ENCODE measurements at regions not wholly inside any gene's neighbourhood (a gene's known extent, or its start where the extent isn't known, plus 50 kb on each side); places are given as distances from the start of the nearest gene placed in this dataset.
A peak's percentile ranks its signal among the peaks of the same experiment; 100 is the strongest.

DNA sequence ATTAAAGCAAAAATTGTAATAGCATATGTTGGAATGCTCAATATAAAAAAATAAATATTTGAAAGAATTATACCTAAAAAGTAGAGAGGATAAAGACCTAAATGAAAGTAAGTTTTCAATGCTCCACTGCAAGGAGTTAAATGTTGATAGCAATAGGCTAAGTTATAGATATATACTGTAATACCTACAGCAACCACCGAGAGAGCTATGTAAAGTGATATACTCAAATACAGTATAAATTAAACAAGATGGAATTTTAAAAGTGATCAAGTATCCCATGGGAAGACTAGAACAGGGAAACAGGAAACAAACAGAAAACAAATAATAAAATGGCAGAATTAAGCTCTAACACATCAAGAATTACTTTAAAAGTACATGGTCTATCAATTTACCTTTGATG is 73.9 kb downstream of the CASP3 start:
- no peak for FAIRE-seq

DNA sequence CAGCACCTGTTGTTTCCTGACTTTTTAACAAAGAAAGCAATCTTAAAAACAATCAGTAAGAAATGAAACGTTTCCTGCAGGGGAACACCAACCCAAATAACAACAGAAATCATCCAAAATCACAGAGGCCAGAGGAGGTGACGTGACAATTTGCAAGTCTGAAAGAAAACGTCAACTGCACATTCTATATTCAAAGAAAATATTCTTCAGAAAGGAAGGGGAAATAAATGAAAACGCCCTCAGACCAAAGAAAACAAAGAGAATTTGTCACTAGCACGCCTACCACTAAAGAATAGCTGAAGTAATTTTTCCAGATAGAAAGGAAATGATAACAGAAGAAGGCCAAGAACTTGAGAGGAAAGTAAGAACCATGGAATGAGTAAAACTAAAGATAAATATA is 74.4 kb downstream of the CASP3 start:
- FAIRE-seq: no peak

GRCh38 chr4:184573701-184574100 is 75.5 kb downstream of the CASP3 start:
- no peak for FAIRE-seq

DNA sequence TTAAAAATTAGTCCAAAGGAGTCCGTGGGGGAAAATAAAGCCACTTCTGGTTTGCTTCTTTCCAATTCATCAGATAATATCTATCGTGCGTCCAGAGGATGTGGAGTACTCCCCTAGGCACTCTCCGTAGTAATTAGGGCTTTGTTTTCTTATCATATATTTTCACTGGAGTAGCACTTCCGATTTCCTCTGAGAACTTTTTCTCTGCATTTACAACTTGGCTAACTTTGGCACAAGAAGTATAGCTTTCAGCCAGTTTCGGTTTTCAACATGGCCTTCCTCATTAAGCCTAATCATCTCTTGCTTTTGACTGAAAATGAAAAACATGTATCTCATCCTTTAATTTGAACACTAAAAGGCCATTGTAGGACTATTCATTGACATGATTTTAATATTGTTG is 80.5 kb downstream of the CASP3 start:
- FAIRE-seq: no peak

GRCh38 chr4:184563621-184564020 is 85.6 kb downstream of the CASP3 start:
- no peak for FAIRE-seq

DNA sequence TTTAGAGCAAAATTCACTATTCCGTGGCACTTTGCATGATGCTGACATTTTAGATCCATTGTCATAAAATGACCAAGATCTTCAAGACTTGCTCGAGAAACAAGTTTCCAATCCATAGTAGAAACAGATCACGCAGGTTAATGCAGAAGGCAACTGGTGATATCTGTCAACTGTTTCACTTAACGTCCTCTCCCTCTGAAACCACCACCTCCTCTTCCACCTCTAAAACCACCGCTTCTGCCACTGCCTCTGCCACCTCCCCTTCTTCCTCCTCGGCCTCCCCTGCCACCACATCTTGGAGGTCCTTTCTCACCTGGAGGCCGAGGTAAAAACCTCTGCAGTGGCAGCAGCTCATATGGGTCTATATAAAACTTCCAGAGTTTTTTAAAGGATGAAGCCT is 84.6 kb upstream of the IRF2 start:
- FAIRE-seq: no peak

DNA sequence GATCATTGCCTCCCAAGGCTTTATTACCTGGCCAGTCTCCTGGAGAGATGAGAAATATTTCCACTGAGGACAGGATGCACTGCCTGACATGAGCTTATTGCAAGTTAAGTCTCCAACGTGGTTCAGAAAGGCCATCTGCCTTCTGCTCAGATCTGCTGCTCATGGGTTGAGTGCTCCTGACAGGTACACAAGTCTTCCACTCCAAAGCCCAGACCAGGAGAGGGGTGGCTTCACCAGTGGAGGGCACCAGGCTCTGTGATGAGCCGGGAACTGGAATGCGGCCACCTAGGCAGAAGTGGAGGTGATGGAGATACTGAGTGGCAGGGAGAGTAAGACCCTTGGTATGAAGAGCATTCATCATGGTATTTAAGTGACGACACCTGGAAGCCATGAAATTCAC is 79.5 kb upstream of the IRF2 start:
- no peak for FAIRE-seq

GRCh38 chr4:184550476-184550875 is 76.1 kb upstream of the IRF2 start:
- no peak for FAIRE-seq

- FAIRE-seq: no peak
These were observed 74.4 kb upstream of the IRF2 start for GRCh38 chr4:184548648-184549341.

GRCh38 chr4:184548316-184548647 is 73.9 kb upstream of the IRF2 start:
- FAIRE-seq: no peak

- no peak for FAIRE-seq
These were observed 70.5 kb upstream of the IRF2 start for GRCh38 chr4:184544788-184545409.

- FAIRE-seq: no peak
These were observed 67.6 kb upstream of the IRF2 start for GRCh38 chr4:184541907-184542306.

DNA sequence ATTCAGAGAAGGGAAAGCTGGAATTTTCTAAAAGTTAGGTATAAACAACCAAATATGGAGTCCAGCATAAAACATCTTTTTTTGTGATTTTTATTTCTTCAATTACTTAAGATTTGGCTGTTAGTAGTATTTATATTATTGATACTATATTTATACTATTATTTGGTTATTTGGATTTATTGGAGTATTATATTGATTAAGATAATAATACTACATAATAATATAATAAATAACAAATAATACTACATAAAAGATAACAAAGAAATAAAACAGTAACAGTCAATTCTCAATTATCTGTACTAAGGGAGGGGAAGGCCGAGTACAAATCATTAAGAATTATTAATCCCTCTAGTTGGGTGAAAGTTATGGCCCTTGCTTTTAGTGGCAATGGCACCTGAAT is 66.0 kb upstream of the IRF2 start:
- FAIRE-seq: no peak

- no peak for FAIRE-seq
These were observed 63.8 kb upstream of the IRF2 start for GRCh38 chr4:184538023-184538599.

- peak; percentile 95 for FAIRE-seq
These were observed 63.1 kb upstream of the IRF2 start for GRCh38 chr4:184537269-184538022.

- FAIRE-seq: no peak
These were observed 62.5 kb upstream of the IRF2 start for GRCh38 chr4:184536881-184537248.

- no peak for FAIRE-seq
These were observed 61.9 kb upstream of the IRF2 start for GRCh38 chr4:184536065-184536880.

DNA sequence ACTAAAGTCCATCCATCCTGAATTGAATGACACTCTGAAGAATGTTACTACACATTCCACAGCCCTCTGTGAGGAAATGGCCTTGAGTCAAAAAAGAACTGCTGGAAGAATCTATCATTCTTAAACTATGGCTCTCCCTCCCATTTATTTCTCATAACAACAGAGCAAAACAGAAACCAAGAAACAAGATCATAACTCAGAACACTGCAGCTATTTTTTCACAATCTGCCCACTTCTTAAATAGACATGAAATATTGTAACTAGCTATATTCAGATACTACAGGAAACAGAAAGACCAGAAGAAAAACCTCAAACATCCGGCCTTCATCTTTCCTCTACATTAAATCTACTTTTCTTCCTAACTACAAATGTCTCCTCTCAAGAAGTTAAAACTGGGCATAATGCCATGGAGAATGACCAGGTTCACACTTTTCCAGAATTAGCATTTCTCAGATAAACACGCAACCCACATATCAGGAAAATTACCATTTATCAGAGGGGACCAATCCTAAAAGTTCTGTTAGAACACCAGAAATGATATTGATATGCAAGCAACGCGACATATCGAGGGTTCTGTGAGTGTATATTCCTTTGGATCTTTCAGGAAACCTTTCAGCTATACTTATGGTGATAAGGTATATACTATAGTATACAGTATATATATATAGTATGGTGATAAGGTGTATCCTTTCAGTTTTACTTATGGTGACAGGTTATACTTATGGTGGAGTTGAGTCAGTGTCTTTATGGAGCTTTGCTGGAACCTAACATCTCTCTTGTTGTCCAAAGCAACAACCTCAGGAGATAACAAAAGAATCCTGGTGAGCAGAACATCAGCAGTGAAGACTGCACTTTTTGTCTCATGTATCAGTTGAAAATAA is 60.4 kb upstream of the IRF2 start:
- FAIRE-seq: no peak

- FAIRE-seq: no peak
These were observed 59.6 kb upstream of the IRF2 start for GRCh38 chr4:184533908-184534307.

DNA sequence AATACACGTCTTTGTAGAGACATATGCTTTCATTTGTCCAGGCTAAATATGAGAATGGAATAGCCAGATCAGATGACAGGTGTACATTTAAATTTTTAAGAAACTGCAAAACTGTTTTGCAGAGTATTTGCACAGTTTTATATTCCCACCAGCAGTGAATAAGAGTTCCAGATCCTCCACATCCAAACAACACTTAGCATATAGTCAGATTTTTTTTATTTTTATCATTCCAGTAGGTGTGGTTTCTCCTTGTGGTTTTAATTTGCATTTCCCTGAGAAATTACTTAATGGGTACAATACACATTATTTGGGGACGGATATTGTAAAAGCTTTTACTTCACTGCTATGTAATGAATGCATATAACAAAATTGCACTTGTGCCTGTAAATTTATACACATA is 56.7 kb upstream of the IRF2 start:
- peak; percentile 71 for FAIRE-seq

DNA sequence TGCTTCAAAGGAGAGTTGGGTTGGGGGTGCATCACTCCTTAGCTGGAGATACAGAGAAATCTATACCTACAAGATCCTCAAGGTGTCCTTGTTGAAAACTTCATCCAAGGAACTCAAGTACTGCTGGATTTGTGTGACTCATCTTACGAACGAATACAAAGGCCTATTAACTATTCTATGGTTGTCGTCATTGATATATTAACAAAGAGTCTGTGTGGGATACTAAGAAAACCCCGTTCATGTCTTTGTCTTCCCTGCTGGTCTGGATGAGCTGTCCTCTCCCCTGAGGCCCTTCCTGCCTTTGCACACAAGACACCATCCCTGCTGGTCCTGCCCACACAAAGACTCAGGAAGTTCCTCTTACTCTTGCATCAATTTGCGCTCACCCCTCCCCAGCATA is 54.9 kb upstream of the IRF2 start:
- FAIRE-seq: no peak

DNA sequence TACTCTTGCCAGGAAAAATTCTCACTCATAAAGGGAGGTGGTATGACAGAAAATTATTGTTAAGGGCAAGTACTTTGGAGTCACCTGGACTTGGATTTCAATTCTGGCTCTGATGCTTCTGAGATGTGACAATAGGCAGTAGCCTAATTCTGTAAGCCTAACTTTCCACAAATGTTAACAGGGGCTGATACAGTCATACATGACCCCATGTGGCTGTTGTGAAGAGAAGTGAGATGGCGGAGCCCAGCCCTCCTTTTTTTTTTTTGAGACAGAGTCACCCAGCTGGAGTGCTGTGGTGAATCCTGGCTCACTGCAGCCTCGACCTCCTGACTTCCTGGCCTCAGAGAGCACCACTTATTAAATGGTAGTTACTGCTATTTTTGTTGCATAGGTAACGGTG is 54.4 kb upstream of the IRF2 start:
- no peak for FAIRE-seq

All from islet of Langerhans (tissue), 1 donor.